GM18517 (cell line): ENCODE measurements at regions not wholly inside any gene's neighbourhood (a gene's known extent, or its start where the extent isn't known, plus 50 kb on each side); places are given as distances from the start of the nearest gene placed in this dataset.
"Not testable (repeated sequence)": the region's sequence is repeated elsewhere in the genome, so short reads cannot be mapped to it uniquely, and the experiment has no call there.

Experiments
- ATAC-seq: cut with Tn5 transposase; IDR thresholded peaks from one replicate; pipeline ENCODE4 v1.9.1; 2021; ENCODE audit warnings: mild to moderate bottlenecking, moderate library complexity; ENCODE audit not compliant: unreplicated experiment

DNA sequence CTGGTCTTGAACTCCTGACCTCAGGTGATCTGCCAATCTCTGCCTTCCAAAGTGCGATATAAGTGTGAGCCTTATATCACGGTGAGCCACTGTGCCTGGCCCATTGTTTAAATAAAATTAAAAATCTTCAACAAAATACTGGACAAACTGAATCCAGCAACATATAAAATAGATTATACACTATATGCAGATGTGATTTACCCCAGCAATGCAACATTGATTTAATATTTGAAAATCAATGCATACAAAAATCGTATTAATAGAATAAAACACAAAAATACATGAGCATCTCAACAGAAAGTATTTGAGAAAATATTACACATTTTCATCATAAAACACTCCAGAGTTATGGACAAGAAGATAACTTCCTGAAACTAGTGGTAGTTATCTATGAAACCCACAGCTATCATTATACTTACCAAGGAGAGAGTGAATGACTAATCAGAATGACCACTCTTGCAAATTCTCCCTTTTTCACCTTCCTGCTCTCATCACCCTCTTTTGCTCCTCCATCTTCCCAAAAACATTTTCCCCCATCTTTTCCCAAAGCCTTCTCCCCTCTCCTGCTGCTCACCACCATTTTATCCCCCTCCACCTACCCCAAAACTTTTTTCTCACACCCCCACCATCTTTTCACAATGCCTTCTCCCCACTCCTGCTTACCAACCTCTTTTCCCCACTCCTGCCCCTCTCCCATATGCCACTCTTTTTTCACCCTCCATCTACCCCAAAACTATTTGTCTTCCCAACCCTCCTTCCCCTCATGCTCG, 122.1 kb upstream of the VPREB1 start:
- ATAC-seq = no peak

DNA sequence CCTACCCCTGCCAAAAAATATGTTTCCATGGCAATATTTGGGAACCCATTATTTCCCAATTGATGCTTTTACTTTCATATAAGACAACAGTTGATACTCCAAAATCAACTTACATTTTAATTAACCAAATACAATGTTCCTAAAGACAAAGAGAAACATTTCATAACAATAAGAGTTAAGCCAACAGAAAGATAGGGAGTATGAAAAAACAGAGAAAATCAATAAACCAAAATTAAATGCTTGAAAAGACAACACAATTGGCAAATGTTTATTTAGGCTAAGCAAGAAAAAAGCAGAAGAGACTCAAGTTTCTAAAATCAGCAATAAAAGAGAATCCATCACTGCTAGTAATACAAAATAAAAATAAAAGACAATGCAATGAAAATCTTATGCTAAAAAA, 123.1 kb upstream of the VPREB1 start:
- ATAC-seq = no peak

- ATAC-seq = no peak
Observed at GRCh38 chr22:22120160-22120559, 124.4 kb upstream of the VPREB1 start.

GRCh38 chr22:22118987-22119386, 125.6 kb upstream of the VPREB1 start:
- ATAC-seq = no peak

DNA sequence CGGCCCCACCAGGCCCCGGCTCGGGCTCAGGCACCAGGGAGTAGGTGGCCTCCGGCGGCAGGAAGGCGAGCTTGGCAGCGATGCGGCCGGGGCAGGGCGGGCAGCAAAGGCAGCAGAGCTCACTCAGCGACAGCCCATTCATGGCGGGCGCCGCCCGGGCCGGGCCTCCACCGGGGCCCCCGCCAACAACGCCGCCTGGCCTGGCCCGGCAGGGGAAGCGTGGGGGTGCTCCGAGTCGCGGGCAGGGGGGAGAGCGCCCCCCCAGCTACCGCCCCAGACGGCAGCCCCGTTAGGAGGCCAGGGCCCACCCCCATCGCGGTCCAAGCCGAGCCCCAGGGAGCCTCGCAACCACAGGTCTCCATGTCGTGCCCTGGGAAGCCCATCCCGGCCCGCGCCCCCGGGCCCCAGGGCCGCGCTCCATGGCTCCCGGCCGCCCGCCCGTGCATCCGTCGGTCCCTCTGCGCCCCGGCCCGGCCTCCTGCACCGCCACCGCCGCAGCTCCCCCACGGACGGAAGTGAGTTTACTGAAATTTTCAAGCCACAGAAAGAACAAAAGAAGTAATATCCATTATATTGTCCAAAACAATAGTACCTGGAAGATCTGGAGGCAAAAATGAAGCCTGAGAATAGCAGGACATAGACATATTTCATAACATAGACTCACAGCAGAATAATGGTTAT, 126.6 kb upstream of the VPREB1 start:
- ATAC-seq = not testable (repeated sequence)

DNA sequence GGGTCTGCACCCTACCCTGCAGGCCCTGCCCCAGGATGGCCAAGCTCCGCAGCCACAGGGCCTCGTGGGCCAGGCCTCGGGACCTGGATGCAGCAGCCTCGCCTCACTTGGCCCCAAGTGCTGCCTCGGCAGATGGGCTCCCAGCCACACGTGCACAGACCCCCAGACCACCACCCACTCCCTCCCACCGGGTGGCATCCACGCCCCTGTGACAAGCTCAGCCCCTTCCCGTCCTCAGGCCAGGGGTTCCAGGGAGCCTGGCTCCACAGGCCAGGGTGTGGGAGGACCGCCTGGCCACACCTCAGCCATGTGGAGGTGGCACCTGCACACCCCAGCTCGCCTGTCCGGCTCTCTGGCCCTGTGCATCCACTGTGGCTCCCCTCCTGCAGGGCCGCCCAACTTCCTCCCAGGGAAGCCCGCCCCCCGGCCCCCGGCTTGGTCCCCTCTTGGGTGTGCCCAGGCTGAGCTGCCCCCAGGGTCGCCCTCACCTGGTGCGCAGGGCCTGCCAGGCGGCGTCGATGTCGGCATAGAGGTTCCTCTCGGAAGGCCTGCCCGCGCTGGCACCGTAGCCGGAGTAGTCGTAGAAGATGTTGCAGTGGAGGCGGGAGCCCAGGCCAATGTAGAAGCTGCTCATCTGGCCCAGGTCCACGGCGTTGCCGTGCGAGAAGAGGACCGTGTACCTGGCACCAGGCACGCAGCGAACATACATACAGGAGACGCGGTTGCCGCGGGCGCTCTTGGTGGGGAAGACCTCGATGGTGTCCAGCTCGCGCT, 127.4 kb upstream of the VPREB1 start:
- ATAC-seq = not testable (repeated sequence)

DNA sequence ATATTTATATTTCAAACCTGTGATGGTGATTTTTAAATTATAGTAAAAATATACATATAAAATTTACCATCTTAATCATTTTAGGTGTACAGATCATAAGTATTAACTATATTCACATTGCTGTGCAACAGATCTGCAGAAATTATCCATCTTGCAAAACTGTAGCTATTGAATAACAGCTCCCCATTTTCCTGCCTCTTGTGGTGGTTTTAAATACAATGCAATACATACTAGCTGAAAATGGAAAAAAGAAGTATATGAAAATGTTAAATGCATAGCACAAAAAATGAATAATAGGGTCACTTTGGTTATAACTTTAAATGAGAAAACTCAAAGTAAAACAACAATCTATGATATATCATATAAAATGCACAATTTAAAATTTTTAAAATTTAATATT, 130.9 kb upstream of the VPREB1 start:
- no peak for ATAC-seq

DNA sequence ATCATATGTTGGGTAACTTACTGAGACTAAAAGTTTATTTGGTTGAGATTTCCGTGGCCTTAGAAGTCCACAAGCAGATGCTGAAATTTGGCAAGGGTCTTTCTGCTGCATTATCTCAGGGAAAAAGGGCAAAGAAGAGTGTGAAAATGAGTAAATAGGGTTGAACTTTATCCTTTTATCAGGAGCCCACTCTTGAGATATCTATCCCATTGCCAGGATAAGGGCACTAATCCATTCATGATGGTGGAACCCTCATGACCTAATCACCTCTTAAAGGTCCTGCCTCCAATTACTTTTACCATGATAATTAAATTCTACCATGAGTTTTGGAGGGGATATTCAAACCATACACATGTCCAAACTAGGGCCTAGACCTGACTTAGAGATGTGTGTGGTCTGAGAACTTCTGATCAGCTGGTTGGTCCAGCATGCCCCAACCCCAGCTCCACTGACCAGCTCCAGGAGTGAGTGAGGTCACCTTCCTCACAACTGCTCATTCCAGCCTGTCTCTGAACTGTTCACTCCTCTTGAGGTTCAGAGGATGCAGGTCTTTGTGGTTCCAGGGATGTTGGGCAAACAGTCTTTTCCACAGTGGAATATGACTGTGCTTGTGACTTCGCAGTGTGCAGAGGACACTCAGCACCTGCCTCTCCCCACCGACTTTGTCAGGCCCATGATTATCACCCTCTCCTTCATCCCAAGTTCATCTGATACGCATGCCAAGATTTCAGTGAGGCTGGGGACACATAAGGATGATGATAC, 130.1 kb upstream of the TOP3B start:
- no peak for ATAC-seq

- ATAC-seq = no peak
Observed at GRCh38 chr22:22111983-22112382, 129.4 kb upstream of the TOP3B start.

DNA sequence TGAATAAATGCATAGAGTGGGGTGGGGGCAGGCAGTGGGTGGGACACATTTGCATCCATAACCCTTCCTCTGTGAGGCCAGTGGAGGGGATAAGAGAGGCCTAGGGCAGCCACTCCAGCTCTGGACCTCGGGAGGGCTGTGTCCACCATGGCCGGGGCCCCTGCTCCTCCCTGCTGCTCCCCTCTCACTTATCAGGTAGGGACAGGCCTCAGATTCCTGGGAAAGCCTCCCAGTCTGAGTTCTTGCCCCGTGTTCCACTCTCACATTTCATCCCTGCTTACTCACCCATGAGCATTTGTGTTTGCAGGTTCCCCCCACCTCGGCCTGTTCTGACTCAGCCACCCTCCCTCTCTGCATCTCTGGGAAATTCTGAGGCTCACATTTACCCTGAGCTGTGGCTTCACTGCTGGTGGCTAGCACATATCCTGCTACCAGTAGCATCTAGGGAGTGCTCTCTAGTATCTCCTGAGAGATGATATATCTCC, 128.7 kb upstream of the TOP3B start:
- no peak for ATAC-seq

DNA sequence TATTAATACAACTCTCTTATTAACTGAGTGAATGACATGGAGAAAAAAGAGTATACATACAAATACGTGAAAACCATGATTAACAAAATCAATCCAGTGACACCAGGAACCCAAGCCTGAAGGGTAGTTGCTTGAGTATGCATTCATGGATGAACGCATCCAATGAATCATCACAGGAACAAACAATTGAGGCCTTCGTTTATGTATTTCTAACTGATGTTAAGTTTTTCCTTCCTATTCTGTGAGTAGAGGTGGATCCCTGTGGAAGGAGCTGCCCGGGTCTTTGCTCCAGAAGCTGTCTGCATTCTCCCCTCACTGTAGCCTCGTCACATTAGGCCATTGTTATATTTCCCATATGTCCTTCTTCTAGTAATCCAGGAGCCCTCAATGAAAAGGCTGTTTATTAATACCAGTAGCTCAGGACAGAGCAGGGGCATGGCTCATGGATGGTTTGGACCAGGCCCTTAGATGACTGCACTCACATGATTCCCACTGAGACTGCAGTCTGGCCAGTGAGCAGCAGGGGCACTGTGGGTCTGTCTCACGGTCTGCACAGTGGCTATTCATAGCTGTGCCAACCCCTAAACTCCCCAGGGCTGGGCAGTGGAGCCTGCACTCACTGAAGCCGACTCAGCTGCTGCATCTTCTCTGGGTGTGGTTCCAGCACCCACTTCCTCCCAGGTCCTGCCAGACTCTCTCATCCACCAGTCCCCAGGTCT, 128.1 kb upstream of the TOP3B start:
- ATAC-seq = peak; percentile 80

DNA sequence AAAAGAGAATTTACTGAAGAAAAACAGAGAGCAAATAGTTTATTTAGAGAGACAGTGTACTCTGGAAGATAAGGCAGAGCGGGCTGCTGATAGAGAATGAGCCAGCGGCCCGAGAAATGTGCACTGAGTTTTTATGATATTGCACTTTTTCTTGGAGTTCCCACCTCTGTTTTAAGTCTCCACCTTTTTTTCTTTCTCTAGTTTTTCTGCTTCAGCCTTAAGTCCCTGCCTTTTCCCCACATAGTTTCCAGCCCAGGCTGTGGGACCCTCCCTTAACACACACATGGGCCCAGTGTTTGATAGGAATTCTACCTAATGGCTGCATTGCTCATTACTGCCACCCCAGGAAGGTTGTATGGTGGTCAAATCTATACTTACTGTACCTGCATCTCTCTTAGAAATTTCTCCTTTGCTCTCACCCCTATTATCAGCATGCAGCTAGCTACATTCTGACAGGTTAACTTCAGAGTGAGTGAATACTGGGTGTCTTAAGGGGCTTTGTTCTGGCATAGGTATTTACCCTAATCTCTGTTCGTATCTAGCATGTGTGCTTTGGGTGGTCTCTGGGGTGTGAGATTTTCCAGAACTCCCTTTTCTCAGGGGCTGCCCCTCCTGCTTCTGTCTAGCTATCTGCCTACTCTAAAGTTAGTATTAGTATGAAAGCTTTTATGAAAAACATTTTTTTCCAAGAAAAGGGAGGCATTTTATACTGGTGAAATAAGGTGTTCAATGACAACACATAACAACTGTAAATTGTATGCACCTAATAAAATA, 127.3 kb upstream of the TOP3B start:
- no peak for ATAC-seq

GRCh38 chr22:22106855-22107254, 124.3 kb upstream of the TOP3B start:
- ATAC-seq = no peak

- ATAC-seq = no peak
Observed at GRCh38 chr22:22105364-22105763, 122.8 kb upstream of the TOP3B start.

DNA sequence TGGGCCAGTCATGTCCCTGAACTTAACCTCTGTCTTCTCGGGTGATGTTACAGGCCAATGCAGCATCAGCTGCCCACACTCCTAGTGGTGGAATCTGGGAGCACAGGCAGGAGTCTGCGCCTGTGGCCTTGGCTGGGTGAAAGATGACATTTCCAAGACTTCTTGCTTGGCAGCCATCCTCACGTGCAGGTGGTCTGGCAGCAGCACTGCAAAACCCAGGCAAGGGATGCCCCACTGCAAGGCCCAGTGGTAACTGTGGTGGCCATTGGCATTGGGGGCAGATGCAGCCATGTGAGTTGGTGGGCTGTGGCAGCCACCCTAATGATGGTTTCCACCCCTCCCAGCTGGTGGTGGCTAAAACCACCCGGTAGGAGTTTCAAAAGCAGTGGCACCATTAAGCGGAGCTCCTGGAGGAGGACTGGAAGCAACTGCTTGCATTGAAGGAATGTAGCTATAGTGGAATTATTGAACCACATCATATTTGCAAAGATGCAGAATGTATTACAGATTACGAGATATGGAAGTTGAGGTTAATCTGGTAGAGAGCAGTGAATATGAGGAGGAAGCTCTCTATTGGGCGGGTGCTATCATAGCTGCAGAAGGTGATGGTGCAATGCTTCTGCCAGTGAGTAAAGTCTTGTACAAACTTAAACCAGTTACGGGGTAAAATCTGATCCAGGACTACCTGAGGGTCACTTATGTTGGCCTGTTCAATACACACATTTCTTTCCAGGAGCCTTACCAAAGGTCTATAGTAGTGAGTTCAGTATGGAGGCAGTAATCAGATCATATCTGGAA, 120.7 kb upstream of the TOP3B start:
- ATAC-seq = no peak

DNA sequence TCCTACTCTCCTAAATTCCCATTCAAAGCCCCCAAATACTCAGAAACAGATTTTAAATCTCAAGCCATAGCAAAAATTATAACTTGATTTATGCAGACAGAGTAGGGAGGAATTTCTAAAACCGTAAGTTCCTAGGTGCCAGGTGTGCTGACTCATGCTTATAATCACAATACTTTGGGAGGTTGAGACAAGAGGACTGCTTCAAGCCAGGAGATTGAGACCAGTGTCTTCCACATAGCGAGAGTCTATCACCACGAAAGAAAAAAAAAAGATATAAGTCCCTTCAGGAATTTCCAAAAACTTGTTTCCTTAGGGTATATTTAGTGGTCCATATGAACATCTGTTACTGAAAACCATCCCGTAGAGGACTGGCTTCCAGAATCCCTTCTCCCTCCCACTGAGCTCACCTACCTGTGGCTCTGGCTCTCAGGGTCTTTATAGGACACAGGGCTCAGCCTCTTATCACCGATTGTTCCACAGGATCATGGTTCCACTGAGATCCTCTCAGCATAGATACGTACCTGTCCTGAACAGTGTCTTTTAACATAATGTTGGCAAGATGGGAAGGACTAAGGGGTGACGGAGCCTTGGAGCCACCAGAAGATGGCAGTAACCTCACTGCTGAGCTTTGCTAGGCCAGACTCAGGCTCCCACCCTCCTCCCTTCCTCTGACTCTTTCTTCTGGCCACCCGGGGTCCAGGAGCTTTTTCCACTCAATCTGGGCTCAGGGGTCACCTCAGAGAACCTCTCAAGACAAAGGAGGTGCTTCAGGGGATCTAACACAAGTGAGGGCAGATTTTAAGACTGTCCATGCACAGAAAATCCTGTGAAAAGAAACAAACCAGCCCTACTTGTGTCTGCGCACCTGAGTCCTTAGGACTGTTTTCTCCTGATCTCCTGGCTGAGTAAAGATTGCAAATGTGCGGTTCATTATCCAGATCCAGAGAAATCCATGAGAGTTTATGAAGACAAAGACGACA, 117.5 kb upstream of the TOP3B start:
- ATAC-seq = no peak

DNA sequence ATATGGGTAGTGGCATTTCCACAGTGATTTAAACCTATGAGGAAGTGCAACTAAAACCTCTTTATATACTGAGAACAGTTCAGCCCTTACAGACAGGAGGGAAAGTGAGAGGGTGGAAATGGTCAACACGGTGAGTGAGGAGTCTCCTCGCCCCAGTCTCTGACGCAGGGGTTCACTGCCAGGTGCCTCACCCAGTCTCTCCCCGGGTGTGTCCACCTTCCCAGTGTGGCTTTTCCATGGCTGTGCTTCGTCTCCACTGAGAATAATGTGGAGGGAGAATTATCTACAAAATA, 116.6 kb upstream of the TOP3B start:
- no peak for ATAC-seq
